Stimulated activated effector memory CD8-positive, alpha-beta T cell treated with anti-CD3 and anti-CD28 coated beads, Interleukin-12 subunit alpha, Interleukin-12 subunit beta, amount 100 ng/mL, for 72 hours (primary cell): ENCODE measurements at regions not wholly inside any gene's neighbourhood (a gene's known extent, or its start where the extent isn't known, plus 50 kb on each side); places are given as distances from the start of the nearest gene placed in this dataset.

ENCODE experiments used
- ATAC-seq: fragments of 150-1000 bp; cut with Tn5 transposase; 2 replicates; pipeline ENCODE4 v1.10.0; 2021
- DNase-seq, 2 donors: peaks; one replicate each; pipeline ENCODE4 v3.0.0; 2021 to 2022; ENCODE audit warnings: low spot score in 2 of 2
- H3K27ac Mint-ChIP-seq: one replicate; pipeline ENCODE4 v1.8.0; 2022; ENCODE audit warnings: mild to moderate bottlenecking, mixed read lengths
- H3K36me3 Mint-ChIP-seq: one replicate; pipeline ENCODE4 v1.8.0; 2022; ENCODE audit warnings: mild to moderate bottlenecking, mixed read lengths
- H3K4me1 Mint-ChIP-seq: one replicate; pipeline ENCODE4 v1.8.0; 2022; ENCODE audit warnings: mixed read lengths
- H3K4me3 Mint-ChIP-seq: one replicate; pipeline ENCODE4 v1.8.0; 2022; ENCODE audit warnings: mild to moderate bottlenecking, mixed read lengths
- H3K9me3 Mint-ChIP-seq: one replicate; pipeline ENCODE4 v1.8.0; 2022; ENCODE audit warnings: mixed read lengths

- Mint-ChIP-seq H3K4me1 (no peaks in the 10 kb centered on the region), H3K9me3 (no peaks in the 10 kb centered on the region), H3K27ac (no peak overlapping the region), H3K4me3 (no peak overlapping the region), H3K36me3 (no peaks in the 10 kb centered on the region)
- ATAC-seq: no peak
- no peak for DNase-seq
Observed at GRCh38 chr6:168724033-168724432, 283.0 kb downstream of the SMOC2 start.

- no peaks in the 10 kb centered on the region for H3K9me3 Mint-ChIP-seq
Observed at GRCh38 chr6:168722397-168722796, 281.4 kb downstream of the SMOC2 start.

GRCh38 chr6:168721571-168721970 lies 280.6 kb downstream of the SMOC2 start:
- H3K9me3 Mint-ChIP-seq: no peaks in the 10 kb centered on the region
- H3K36me3 Mint-ChIP-seq: no peaks in the 10 kb centered on the region
- DNase-seq: no peak
- H3K4me1 Mint-ChIP-seq: no peaks in the 10 kb centered on the region
- ATAC-seq: no peak
- H3K4me3 Mint-ChIP-seq: no peak overlapping the region
- H3K27ac Mint-ChIP-seq: no peak overlapping the region

More at GRCh38 chr6:168722397-168722796, 281.4 kb downstream of the SMOC2 start:
- no peak overlapping the region for H3K4me3 Mint-ChIP-seq
- ATAC-seq: no peak
- no peak overlapping the region for H3K27ac Mint-ChIP-seq
- no peaks in the 10 kb centered on the region for H3K4me1 Mint-ChIP-seq
- H3K36me3 Mint-ChIP-seq: no peaks in the 10 kb centered on the region
- no peak for DNase-seq

- DNase-seq (no peak), ATAC-seq (no peak)
- Mint-ChIP-seq H3K36me3 (no peaks in the 10 kb centered on the region), H3K9me3 (no peaks in the 10 kb centered on the region), H3K4me3 (no peak overlapping the region), H3K27ac (no peak overlapping the region), H3K4me1 (no peaks in the 10 kb centered on the region)
Observed at GRCh38 chr6:168719901-168720300, 278.9 kb downstream of the SMOC2 start.

- Mint-ChIP-seq H3K4me3 (no peak overlapping the region), H3K4me1 (no peaks in the 10 kb centered on the region), H3K27ac (no peak overlapping the region), H3K36me3 (no peaks in the 10 kb centered on the region), H3K9me3 (no peaks in the 10 kb centered on the region)
- DNase-seq: no peak
- no peak for ATAC-seq
Observed at GRCh38 chr6:168718821-168719475, 278.0 kb downstream of the SMOC2 start.
